Activated CD4-positive, alpha-beta memory T cell treated with anti-CD3 and anti-CD28 coated beads, Interleukin-2, amount 10 ng/mL, durations not matched to agents 7 days and 5 days (primary cell): ENCODE measurements at regions not wholly inside any gene's neighbourhood (a gene's known extent, or its start where the extent isn't known, plus 50 kb on each side); places are given as distances from the start of the nearest gene placed in this dataset.
A peak's percentile ranks its signal among the peaks of the same experiment; 100 is the strongest.
"Not testable (repeated sequence)": the region's sequence is repeated elsewhere in the genome, so short reads cannot be mapped to it uniquely, and the experiment has no call there.

Source experiments
- CTCF ChIA-PET: fragments of 350-600 bp; sonication (Branson Sonifier 250); formaldehyde crosslinking; loops from one replicate; lab custom pipeline; 2021; ENCODE audit warnings: antibody characterized with exemption, inconsistent platforms; lab: Charles Lee
- POLR2A ChIA-PET: fragments of 350-600 bp; sonication (Branson Sonifier 250); formaldehyde crosslinking; loops from one replicate; lab custom pipeline; 2021; ENCODE audit warnings: antibody characterized with exemption; lab: Charles Lee
- DNase-seq: peaks from one replicate; pipeline ENCODE4 v3.0.0-alpha.2; 2020
- H3K27ac Mint-ChIP-seq: one replicate; pipeline ENCODE4 v1.8.0; 2021; ENCODE audit warnings: mild to moderate bottlenecking, mixed read lengths
- H3K27me3 Mint-ChIP-seq: one replicate; pipeline ENCODE4 v1.8.0; 2021; ENCODE audit warnings: mixed read lengths
- H3K36me3 Mint-ChIP-seq: one replicate; pipeline ENCODE4 v1.8.0; 2021; ENCODE audit warnings: low read depth, mixed read lengths
- H3K4me1 Mint-ChIP-seq: one replicate; pipeline ENCODE4 v1.8.0; 2021; ENCODE audit warnings: mixed read lengths
- H3K4me3 Mint-ChIP-seq: one replicate; pipeline ENCODE4 v1.8.0; 2021; ENCODE audit warnings: mild to moderate bottlenecking, mixed read lengths
- H3K9me3 Mint-ChIP-seq: one replicate; pipeline ENCODE4 v1.8.0; 2021; ENCODE audit warnings: mixed read lengths

DNA sequence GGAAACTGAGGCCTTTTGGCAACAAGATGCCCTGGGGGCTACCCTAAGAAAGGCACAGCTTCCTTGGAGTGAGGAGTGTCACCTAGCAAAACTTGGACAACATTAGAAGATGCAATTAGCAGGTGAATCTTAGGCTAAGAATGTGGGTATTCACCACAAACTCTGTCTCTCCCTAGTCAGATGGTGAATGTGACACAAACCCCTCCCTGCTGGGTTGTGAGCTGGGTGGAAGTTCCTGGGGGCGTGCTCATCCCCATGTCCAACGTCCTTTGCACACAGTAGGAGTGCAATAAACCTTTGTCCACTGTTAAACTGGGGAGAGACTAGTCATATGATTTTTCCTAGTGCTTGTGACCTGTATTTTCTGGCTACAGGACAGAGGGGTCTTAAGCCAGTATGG is 67.1 kb upstream of the SH3GL3 start:
- Mint-ChIP-seq H3K36me3 (no peaks in the 10 kb centered on the region), H3K9me3 (no peaks in the 10 kb centered on the region), H3K4me1 (peaks cover 6% of the 10 kb centered on the region), H3K27me3 (peaks cover 26% of the 10 kb centered on the region), H3K4me3 (no peak overlapping the region), H3K27ac (no peak overlapping the region)
- ChIA-PET POLR2A (no interaction called here), CTCF (interaction anchor here (1.0 to 1.7 kb wide), 2 partner anchors 132 to 134 kb away, joined by 5 to 6 read pairs; no protein-coding TSS in a partner anchor)
- DNase-seq: no peak

DNA sequence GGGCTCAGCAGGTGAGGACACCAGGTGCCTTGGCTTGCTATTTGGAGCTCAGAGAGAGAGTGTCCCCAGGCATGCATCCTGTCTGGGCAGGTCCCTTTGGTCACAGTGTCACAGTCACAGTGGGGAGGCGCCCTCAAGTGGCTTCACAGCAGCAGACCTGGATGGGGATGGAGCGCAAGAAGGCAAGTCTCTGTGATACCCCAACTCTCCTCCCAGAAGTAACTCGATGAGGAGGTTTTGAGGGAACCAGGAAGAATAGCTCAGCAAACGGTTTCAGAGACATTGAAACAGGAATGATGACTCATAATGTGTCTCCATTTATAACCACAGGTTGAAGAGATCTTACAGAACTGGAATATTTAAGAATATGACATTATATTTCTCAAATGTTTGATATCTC is 66.5 kb upstream of the SH3GL3 start:
- Mint-ChIP-seq H3K4me3 (no peak overlapping the region), H3K27ac (no peak overlapping the region), H3K36me3 (no peaks in the 10 kb centered on the region), H3K27me3 (peaks cover 25% of the 10 kb centered on the region), H3K9me3 (no peaks in the 10 kb centered on the region), H3K4me1 (peaks cover 6% of the 10 kb centered on the region)
- DNase-seq: peak; percentile 49
- CTCF ChIA-PET: interaction anchor here (1.0 to 1.7 kb wide), 2 partner anchors 132 to 134 kb away, joined by 5 to 6 read pairs; no protein-coding TSS in a partner anchor
- POLR2A ChIA-PET: interaction anchor here (0.6 kb wide), 1 partner anchor 34 kb away, joined by 3 read pairs; no protein-coding TSS in a partner anchor

DNA sequence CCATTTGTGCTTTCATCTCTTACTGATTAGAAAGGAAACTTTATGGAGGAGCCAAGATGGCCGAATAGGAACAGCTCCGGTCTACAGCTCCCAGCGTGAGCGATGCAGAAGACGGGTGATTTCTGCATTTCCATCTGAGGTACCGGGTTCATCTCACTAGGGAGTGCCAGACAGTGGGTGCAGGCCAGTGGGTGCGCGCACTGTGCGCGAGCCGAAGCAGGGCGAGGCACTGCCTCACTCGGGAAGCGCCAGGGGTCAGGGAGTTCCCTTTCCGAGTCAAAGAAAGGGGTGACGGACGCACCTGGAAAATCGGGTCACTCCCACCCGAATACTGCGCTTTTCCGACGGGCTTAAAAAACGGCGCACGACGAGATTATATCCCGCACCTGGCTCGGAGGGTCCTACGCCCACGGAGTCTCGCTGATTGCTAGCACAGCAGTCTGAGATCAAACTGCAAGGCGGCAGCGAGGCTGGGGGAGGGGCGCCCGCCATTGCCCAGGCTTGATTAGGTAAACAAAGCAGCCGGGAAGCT is 63.5 kb upstream of the SH3GL3 start:
- H3K36me3 Mint-ChIP-seq, DNase-seq, POLR2A ChIA-PET, H3K9me3 Mint-ChIP-seq, H3K4me1 Mint-ChIP-seq, H3K27me3 Mint-ChIP-seq, H3K27ac Mint-ChIP-seq, CTCF ChIA-PET, H3K4me3 Mint-ChIP-seq: not testable (repeated sequence)

DNA sequence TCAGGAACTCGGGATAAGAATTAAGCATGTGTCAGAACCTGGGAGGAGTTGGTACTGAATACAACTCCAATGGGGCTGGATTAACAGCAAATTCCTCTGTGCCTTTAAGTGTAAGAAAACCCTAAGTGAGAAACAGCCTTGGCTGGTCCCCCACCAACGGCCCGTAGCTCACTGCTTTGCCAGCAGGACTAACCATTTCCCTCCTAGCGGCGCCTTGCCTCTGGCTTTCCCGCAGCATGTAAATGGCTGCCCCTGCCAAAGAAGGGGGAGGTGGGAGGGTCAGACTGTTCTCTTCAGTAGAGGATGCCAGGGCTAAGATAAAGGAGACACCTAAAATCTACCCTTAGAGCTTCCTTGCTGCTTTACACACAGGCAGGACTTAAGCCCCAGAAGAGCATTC is 51.0 kb upstream of the SH3GL3 start:
- H3K27ac Mint-ChIP-seq: no peak overlapping the region
- H3K9me3 Mint-ChIP-seq: no peaks in the 10 kb centered on the region
- no peaks in the 10 kb centered on the region for H3K4me1 Mint-ChIP-seq
- H3K36me3 Mint-ChIP-seq: no peaks in the 10 kb centered on the region
- CTCF ChIA-PET: interaction anchor here (0.6 kb wide), 1 partner anchor 302 kb away, joined by 5 read pairs; no protein-coding TSS in a partner anchor
- POLR2A ChIA-PET: no interaction called here
- peaks cover 3% of the 10 kb centered on the region for H3K27me3 Mint-ChIP-seq
- H3K4me3 Mint-ChIP-seq: no peak overlapping the region
- no peak for DNase-seq
